D721Med (cell line): ENCODE measurements at regions not wholly inside any gene's neighbourhood (a gene's known extent, or its start where the extent isn't known, plus 50 kb on each side); places are given as distances from the start of the nearest gene placed in this dataset.

Source experiments
- DNase-seq: peaks from one replicate; pipeline ENCODE4 v3.0.0; 2011; ENCODE audit warnings: low spot score; ENCODE audit not compliant: insufficient read length
- FAIRE-seq: peaks from 2 replicates; lab custom pipeline; 2011; peaks lifted over from hg19 to GRCh38; lab: Jason Lieb, UNC
- CTCF ChIP-seq: IDR thresholded peaks from 2 replicates; pipeline ENCODE4 v1.5.1; 2012; ENCODE audit warnings: mild to moderate bottlenecking, control low read depth; ENCODE audit not compliant: insufficient read depth; ENCODE audit errors: missing control alignments

- DNase-seq (no peak), FAIRE-seq (peak; percentile 97)
- no peak for TF ChIP-seq CTCF
These were observed 523.1 kb downstream of the CD83 start for GRCh38 chr6:14640631-14641030.

GRCh38 chr6:14641423-14642135 lies 524.0 kb downstream of the CD83 start:
- FAIRE-seq (no peak), DNase-seq (no peak)
- no peak for TF ChIP-seq CTCF

GRCh38 chr6:14642136-14642505 lies 524.5 kb downstream of the CD83 start:
- no peak for DNase-seq

GRCh38 chr6:14642842-14643241 lies 525.3 kb downstream of the CD83 start:
- DNase-seq (no peak), FAIRE-seq (no peak)
- TF ChIP-seq CTCF: no peak

More at GRCh38 chr6:14642136-14642505, 524.5 kb downstream of the CD83 start:
- FAIRE-seq: no peak
- no peak for TF ChIP-seq CTCF

GRCh38 chr6:14644381-14644780 lies 526.8 kb downstream of the CD83 start:
- FAIRE-seq (no peak), DNase-seq (no peak)
- TF ChIP-seq CTCF: no peak

GRCh38 chr6:14645221-14645620 lies 527.6 kb downstream of the CD83 start:
- DNase-seq: no peak
- no peak for TF ChIP-seq CTCF
- FAIRE-seq: no peak

- DNase-seq: no peak
- TF ChIP-seq CTCF: no peak
- no peak for FAIRE-seq
These were observed 528.3 kb downstream of the CD83 start for GRCh38 chr6:14645841-14646240.
